AG10803 (cell line): ENCODE measurements at regions not wholly inside any gene's neighbourhood (a gene's known extent, or its start where the extent isn't known, plus 50 kb on each side); places are given as distances from the start of the nearest gene placed in this dataset.
A peak's percentile ranks its signal among the peaks of the same experiment; 100 is the strongest.

Experiments used
- DNase-seq: peaks from one replicate; pipeline ENCODE4 v3.0.0; 2010; ENCODE audit warnings: low read depth
- H3K4me3 ChIP-seq: 2 replicates; pipeline ENCODE4 v1.5.1; 2011; ENCODE audit warnings: mild to moderate bottlenecking, low read length, control low read depth
- TF ChIP-seq, protein P1 (sequence below): conservative IDR thresholded peaks from 2 replicates; pipeline ENCODE4 v1.5.1; 2011; ENCODE audit warnings: mild to moderate bottlenecking, low read length, control low read depth, inconsistent platforms

- DNase-seq: no peak
- TF ChIP-seq, protein P1, sequence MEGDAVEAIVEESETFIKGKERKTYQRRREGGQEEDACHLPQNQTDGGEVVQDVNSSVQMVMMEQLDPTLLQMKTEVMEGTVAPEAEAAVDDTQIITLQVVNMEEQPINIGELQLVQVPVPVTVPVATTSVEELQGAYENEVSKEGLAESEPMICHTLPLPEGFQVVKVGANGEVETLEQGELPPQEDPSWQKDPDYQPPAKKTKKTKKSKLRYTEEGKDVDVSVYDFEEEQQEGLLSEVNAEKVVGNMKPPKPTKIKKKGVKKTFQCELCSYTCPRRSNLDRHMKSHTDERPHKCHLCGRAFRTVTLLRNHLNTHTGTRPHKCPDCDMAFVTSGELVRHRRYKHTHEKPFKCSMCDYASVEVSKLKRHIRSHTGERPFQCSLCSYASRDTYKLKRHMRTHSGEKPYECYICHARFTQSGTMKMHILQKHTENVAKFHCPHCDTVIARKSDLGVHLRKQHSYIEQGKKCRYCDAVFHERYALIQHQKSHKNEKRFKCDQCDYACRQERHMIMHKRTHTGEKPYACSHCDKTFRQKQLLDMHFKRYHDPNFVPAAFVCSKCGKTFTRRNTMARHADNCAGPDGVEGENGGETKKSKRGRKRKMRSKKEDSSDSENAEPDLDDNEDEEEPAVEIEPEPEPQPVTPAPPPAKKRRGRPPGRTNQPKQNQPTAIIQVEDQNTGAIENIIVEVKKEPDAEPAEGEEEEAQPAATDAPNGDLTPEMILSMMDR: no peak
- H3K4me3 ChIP-seq: no peak overlapping the region
Measured at GRCh38 chr17:70525961-70526360, 356.6 kb downstream of the KCNJ2 start.

GRCh38 chr17:70527364-70527888 is 358.1 kb downstream of the KCNJ2 start:
- no peak overlapping the region for H3K4me3 ChIP-seq
- TF ChIP-seq, protein P1: no peak
- no peak for DNase-seq

GRCh38 chr17:70533427-70533826 is 364.1 kb downstream of the KCNJ2 start:
- TF ChIP-seq, protein P1: no peak
- H3K4me3 ChIP-seq: no peak overlapping the region
- DNase-seq: no peak

DNA sequence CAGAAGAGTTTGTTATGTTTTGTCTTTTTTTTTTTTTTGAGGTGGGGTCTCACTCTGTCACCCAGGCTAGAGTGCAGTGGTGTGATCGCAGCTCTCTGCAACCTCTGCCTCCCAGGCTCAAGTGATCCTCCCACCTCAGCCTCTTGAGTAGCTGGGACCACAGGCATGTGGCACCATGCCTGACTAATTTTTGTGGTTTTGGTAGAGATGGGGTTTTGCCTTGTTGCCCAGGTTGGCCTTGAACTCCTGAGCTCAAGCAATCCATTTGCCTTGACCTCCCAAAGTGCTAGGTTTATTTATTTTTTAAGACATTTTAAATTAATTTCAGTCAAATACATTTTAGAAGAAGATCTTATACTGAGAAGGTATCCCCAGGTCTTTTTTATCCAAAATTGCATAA is 366.7 kb downstream of the KCNJ2 start:
- H3K4me3 ChIP-seq: no peak overlapping the region
- TF ChIP-seq, protein P1: no peak
- DNase-seq: peak; percentile 8

DNA sequence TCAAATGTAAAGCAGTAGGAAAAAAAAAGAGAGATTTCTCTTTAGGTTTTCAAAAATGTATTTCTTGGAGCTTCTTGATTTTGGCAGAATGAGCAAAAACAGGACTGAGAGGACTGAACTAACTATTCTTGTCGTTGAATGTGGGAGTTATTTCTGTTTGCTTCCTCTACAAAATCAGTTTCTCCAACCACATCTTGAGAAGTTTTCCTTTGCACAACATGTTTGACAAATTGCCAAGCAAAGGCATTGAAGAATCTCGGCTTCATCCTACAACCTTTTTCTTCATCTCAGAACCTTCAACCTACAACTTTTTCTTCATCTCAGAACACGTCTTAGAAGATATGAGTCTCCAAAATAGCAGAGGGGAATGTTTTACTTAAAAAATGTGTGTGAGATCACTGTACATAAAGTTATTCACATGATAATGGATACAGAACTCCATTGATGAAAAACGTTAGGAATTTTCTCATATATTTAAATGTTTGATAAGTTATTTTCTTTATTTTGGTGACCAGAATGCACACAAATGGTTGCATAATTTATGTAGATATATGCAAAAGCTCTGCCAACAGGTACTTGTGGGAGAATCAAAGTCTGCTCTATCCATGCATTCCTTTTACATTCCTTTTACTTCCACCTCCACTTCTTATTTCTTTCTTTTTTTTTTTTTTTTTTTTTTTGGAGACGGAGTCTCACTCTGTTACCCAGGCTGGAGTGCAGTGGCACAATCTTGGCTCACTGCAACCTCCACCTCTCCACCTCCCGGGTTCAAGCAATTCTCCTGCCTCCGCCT is 370.0 kb downstream of the KCNJ2 start:
- DNase-seq: no peak
- H3K4me3 ChIP-seq: no peak overlapping the region
- TF ChIP-seq, protein P1: no peak

- no peak for DNase-seq
- TF ChIP-seq, protein P1: no peak
- H3K4me3 ChIP-seq: no peak overlapping the region
Measured at GRCh38 chr17:70542876-70543275, 373.5 kb downstream of the KCNJ2 start.

GRCh38 chr17:70544317-70544716 is 375.0 kb downstream of the KCNJ2 start:
- TF ChIP-seq, protein P1: no peak
- H3K4me3 ChIP-seq: no peak overlapping the region
- no peak for DNase-seq
